ENCODE measurements at regions not wholly inside any gene's neighbourhood (a gene's known extent, or its start where the extent isn't known, plus 50 kb on each side); places are given as distances from the start of the nearest gene placed in this dataset.

- WGBS, 2 donors (ENCODE audit: low coverage in 1 of 2), result 80 to 82% methylated on average over 3 of the region's 3 CpGs
- no peak overlapping the region for H3K27ac ChIP-seq
- DNase-seq, result no peak
- intact Hi-C loops (cut with DNase I; ENCODE audit: low total_unique reads) (no loop called here), in situ Hi-C loops (cut with MboI; ENCODE audit: low pct_ligation_motif_present in 1 of 4, low pct_unique_long_range_greater_than_20kb in 1 of 4, low sequenced_read_pairs in 3 of 4) (no loop called here)
- H3K36me3 ChIP-seq, result no peaks in the 10 kb centered on the region
- no peaks in the 10 kb centered on the region for H3K4me1 ChIP-seq
- no peaks in the 10 kb centered on the region for H3K9me3 ChIP-seq
- H3K4me3 ChIP-seq, result no peak overlapping the region
- H3K27me3 ChIP-seq, result no peaks in the 10 kb centered on the region
- TF ChIP-seq POLR2AphosphoS5 (IDR thresholded peaks at IDR 0.05) (no peak), EP300 (IDR thresholded peaks at IDR 0.05; ENCODE audit: low read depth) (no peak), POLR2A (IDR thresholded peaks at IDR 0.05) (no peak)
- TF ChIP-seq, protein P1, sequence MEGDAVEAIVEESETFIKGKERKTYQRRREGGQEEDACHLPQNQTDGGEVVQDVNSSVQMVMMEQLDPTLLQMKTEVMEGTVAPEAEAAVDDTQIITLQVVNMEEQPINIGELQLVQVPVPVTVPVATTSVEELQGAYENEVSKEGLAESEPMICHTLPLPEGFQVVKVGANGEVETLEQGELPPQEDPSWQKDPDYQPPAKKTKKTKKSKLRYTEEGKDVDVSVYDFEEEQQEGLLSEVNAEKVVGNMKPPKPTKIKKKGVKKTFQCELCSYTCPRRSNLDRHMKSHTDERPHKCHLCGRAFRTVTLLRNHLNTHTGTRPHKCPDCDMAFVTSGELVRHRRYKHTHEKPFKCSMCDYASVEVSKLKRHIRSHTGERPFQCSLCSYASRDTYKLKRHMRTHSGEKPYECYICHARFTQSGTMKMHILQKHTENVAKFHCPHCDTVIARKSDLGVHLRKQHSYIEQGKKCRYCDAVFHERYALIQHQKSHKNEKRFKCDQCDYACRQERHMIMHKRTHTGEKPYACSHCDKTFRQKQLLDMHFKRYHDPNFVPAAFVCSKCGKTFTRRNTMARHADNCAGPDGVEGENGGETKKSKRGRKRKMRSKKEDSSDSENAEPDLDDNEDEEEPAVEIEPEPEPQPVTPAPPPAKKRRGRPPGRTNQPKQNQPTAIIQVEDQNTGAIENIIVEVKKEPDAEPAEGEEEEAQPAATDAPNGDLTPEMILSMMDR (IDR thresholded peaks at IDR 0.05), result no peak
Observed at GRCh38 chr6:48894469-48894868, 568.6 kb downstream of the MMUT start.

GRCh38 chr6:48893048-48893447, 570.0 kb downstream of the MMUT start:
- WGBS, 2 donors (ENCODE audit: low coverage in 1 of 2), result 40 to 65% methylated on average over 1 of the region's 1 CpG
- DNase-seq, result no peak
- Histone ChIP-seq H3K27ac (no peak overlapping the region), H3K27me3 (no peaks in the 10 kb centered on the region), H3K9me3 (no peaks in the 10 kb centered on the region), H3K4me1 (no peaks in the 10 kb centered on the region), H3K36me3 (no peaks in the 10 kb centered on the region), H3K4me3 (no peak overlapping the region)
- in situ Hi-C loops (cut with MboI; ENCODE audit: low pct_ligation_motif_present in 1 of 4, low pct_unique_long_range_greater_than_20kb in 1 of 4, low sequenced_read_pairs in 3 of 4) (no loop called here), intact Hi-C loops (cut with DNase I; ENCODE audit: low total_unique reads) (no loop called here)
- TF ChIP-seq, protein P1 (IDR thresholded peaks at IDR 0.05), result no peak
- TF ChIP-seq POLR2A (IDR thresholded peaks at IDR 0.05) (no peak), POLR2AphosphoS5 (IDR thresholded peaks at IDR 0.05) (no peak), EP300 (IDR thresholded peaks at IDR 0.05; ENCODE audit: low read depth) (no peak)

GRCh38 chr6:48891308-48891707, 571.7 kb downstream of the MMUT start:
- no peak overlapping the region for H3K4me3 ChIP-seq
- 91 to 96% methylated on average over 3 of the region's 3 CpGs for WGBS, 2 donors (ENCODE audit: low coverage in 1 of 2)
- in situ Hi-C loops (cut with MboI; ENCODE audit: low pct_ligation_motif_present in 1 of 4, low pct_unique_long_range_greater_than_20kb in 1 of 4, low sequenced_read_pairs in 3 of 4), result no loop called here
- no peaks in the 10 kb centered on the region for H3K4me1 ChIP-seq
- intact Hi-C loops (cut with DNase I; ENCODE audit: low total_unique reads), result no loop called here
- H3K36me3 ChIP-seq, result no peaks in the 10 kb centered on the region
- no peaks in the 10 kb centered on the region for H3K9me3 ChIP-seq
- no peak overlapping the region for H3K27ac ChIP-seq
- no peaks in the 10 kb centered on the region for H3K27me3 ChIP-seq
- no peak for DNase-seq
- TF ChIP-seq POLR2A (IDR thresholded peaks at IDR 0.05) (no peak), POLR2AphosphoS5 (IDR thresholded peaks at IDR 0.05) (no peak), EP300 (IDR thresholded peaks at IDR 0.05; ENCODE audit: low read depth) (no peak)
- TF ChIP-seq, protein P1 (IDR thresholded peaks at IDR 0.05), result no peak

GRCh38 chr6:48889429-48889828, 573.6 kb downstream of the MMUT start:
- no peaks in the 10 kb centered on the region for H3K27me3 ChIP-seq
- H3K27ac ChIP-seq, result no peak overlapping the region
- no peak overlapping the region for H3K4me3 ChIP-seq
- no peaks in the 10 kb centered on the region for H3K36me3 ChIP-seq
- no peaks in the 10 kb centered on the region for H3K9me3 ChIP-seq
- in situ Hi-C loops (cut with MboI; ENCODE audit: low pct_ligation_motif_present in 1 of 4, low pct_unique_long_range_greater_than_20kb in 1 of 4, low sequenced_read_pairs in 3 of 4), result no loop called here
- no peak for DNase-seq
- intact Hi-C loops (cut with DNase I; ENCODE audit: low total_unique reads), result no loop called here
- 45 to 71% methylated on average over 2 of the region's 2 CpGs for WGBS, 2 donors (ENCODE audit: low coverage in 1 of 2)
- TF ChIP-seq, protein P1 (IDR thresholded peaks at IDR 0.05), result no peak
- TF ChIP-seq POLR2AphosphoS5 (IDR thresholded peaks at IDR 0.05) (no peak), POLR2A (IDR thresholded peaks at IDR 0.05) (no peak), EP300 (IDR thresholded peaks at IDR 0.05; ENCODE audit: low read depth) (no peak)
- H3K4me1 ChIP-seq, result no peaks in the 10 kb centered on the region
